ENCODE measurements at regions not wholly inside any gene's neighbourhood (a gene's known extent, or its start where the extent isn't known, plus 50 kb on each side); places are given as distances from the start of the nearest gene placed in this dataset.

GRCh38 chr7:46524350-46524749, 603.3 kb upstream of the IGFBP3 start:
- H3K4me3 ChIP-seq (ENCODE audit: low read depth, low read length), result no peak overlapping the region
- TF ChIP-seq MYC (IDR thresholded peaks at IDR 0.05; ENCODE audit: low read depth, low read length) (no peak), MAX (IDR thresholded peaks at IDR 0.05; ENCODE audit: low read depth, low read length) (no peak), POLR2A (IDR thresholded peaks at IDR 0.05; ENCODE audit: extremely low read depth, insufficient read length) (no peak)
- TF ChIP-seq, protein P1, sequence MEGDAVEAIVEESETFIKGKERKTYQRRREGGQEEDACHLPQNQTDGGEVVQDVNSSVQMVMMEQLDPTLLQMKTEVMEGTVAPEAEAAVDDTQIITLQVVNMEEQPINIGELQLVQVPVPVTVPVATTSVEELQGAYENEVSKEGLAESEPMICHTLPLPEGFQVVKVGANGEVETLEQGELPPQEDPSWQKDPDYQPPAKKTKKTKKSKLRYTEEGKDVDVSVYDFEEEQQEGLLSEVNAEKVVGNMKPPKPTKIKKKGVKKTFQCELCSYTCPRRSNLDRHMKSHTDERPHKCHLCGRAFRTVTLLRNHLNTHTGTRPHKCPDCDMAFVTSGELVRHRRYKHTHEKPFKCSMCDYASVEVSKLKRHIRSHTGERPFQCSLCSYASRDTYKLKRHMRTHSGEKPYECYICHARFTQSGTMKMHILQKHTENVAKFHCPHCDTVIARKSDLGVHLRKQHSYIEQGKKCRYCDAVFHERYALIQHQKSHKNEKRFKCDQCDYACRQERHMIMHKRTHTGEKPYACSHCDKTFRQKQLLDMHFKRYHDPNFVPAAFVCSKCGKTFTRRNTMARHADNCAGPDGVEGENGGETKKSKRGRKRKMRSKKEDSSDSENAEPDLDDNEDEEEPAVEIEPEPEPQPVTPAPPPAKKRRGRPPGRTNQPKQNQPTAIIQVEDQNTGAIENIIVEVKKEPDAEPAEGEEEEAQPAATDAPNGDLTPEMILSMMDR (IDR thresholded peaks at IDR 0.05; ENCODE audit: low read depth, low read length), result no peak
- no peak for DNase-seq (ENCODE audit: low read depth)

DNA sequence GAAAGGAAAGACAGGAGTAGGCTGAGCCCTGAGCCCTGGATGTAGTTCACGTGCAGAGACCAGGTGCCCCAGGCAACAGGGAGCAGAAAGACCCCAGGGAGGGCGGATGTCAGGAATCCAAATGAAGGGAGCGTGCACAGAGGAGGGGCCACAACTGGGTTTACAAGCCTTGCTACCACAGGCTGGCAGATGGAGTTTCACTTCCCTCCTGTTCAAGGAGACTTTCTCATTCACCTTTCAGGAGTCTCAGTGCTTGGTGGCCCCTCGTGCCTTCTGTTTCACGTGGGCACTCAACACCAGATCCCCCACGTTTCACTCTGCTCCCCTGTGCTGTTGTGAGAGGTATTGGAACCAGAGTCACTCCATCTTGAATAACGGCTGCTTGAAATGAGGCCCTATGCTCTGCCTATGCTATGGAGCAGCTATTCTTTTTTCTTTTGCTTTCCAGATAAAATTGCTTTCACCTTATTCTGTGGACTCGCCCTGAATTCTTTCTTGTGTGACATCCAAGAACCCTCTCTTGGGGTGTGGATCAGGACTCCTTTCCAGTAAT, 601.4 kb upstream of the IGFBP3 start:
- DNase-seq (ENCODE audit: low read depth), result no peak
- H3K4me3 ChIP-seq (ENCODE audit: low read depth, low read length), result no peak overlapping the region
- TF ChIP-seq MAX (IDR thresholded peaks at IDR 0.05; ENCODE audit: low read depth, low read length), result no peak
- TF ChIP-seq POLR2A (IDR thresholded peaks at IDR 0.05; ENCODE audit: extremely low read depth, insufficient read length), result no peak
- TF ChIP-seq MYC (IDR thresholded peaks at IDR 0.05; ENCODE audit: low read depth, low read length), result no peak

DNA sequence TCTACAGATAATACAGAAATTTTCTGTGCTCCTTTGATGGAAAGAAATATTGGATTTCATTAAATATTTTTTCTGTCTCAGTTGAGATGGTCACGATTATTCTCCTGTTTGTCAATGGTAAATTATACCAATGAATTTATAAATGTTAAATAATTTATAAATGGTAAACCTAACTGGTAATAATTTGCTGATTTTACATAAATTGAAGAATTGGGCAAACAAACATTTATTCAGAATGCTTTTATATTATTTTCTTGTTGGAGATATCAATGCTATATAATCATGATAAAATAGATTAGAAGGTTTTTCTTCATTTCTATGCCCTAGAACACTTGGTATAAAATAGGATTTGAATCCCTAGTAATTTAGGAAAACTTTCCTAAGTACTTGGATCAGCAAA, 597.6 kb upstream of the IGFBP3 start:
- DNase-seq (ENCODE audit: low read depth), result no peak
- H3K4me3 ChIP-seq (ENCODE audit: low read depth, low read length), result no peak overlapping the region
- TF ChIP-seq, protein P1 (IDR thresholded peaks at IDR 0.05; ENCODE audit: low read depth, low read length), result no peak
- TF ChIP-seq MYC (IDR thresholded peaks at IDR 0.05; ENCODE audit: low read depth, low read length), result no peak
- TF ChIP-seq MAX (IDR thresholded peaks at IDR 0.05; ENCODE audit: low read depth, low read length), result no peak
- no peak for TF ChIP-seq POLR2A (IDR thresholded peaks at IDR 0.05; ENCODE audit: extremely low read depth, insufficient read length)

DNA sequence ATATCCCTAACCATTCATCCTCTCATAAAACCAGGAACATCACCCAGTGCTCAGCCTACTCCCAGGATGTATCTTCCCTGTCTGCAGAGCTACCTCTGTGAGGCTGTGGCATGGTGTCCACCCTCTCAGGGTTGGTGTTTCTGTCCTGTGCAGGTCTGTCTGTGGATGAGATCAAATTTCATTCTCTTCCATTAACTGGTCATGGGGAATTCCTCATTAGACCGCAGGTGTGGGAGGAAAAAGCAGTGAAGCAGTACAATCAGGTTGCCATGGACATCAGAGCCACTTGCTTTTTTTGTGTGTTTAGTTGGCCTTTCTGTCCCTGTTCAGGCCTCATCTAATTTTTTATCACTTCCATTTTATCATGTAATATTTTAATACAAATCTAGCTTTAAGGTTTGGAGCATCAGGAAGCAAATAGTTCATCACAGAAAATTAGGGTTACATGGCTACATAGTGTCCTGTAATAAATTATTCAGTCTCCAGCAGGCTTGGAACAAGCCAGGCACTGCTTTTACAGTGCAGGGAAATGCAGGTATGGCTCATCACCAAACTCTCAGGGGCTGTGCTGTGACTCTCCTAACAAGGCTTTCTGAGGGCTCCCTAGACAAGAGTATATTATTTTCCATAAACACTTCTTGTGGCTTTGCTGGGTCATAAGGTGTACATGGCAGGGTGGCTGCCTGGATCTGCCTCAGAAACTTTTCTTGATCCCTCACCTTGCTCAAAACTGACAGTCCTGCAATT, 594.9 kb upstream of the IGFBP3 start:
- TF ChIP-seq MAX (IDR thresholded peaks at IDR 0.05; ENCODE audit: low read depth, low read length) (no peak), MYC (IDR thresholded peaks at IDR 0.05; ENCODE audit: low read depth, low read length) (no peak), POLR2A (IDR thresholded peaks at IDR 0.05; ENCODE audit: extremely low read depth, insufficient read length) (no peak)
- TF ChIP-seq, protein P1 (IDR thresholded peaks at IDR 0.05; ENCODE audit: low read depth, low read length), result no peak
- no peak overlapping the region for H3K4me3 ChIP-seq (ENCODE audit: low read depth, low read length)
- DNase-seq (ENCODE audit: low read depth), result no peak

GRCh38 chr7:46513447-46513848, 592.4 kb upstream of the IGFBP3 start:
- DNase-seq (ENCODE audit: low read depth), result no peak
- TF ChIP-seq MAX (IDR thresholded peaks at IDR 0.05; ENCODE audit: low read depth, low read length), result no peak
- TF ChIP-seq, protein P1 (IDR thresholded peaks at IDR 0.05; ENCODE audit: low read depth, low read length), result no peak
- TF ChIP-seq POLR2A (IDR thresholded peaks at IDR 0.05; ENCODE audit: extremely low read depth, insufficient read length), result no peak
- no peak for TF ChIP-seq MYC (IDR thresholded peaks at IDR 0.05; ENCODE audit: low read depth, low read length)
- no peak overlapping the region for H3K4me3 ChIP-seq (ENCODE audit: low read depth, low read length)

DNA sequence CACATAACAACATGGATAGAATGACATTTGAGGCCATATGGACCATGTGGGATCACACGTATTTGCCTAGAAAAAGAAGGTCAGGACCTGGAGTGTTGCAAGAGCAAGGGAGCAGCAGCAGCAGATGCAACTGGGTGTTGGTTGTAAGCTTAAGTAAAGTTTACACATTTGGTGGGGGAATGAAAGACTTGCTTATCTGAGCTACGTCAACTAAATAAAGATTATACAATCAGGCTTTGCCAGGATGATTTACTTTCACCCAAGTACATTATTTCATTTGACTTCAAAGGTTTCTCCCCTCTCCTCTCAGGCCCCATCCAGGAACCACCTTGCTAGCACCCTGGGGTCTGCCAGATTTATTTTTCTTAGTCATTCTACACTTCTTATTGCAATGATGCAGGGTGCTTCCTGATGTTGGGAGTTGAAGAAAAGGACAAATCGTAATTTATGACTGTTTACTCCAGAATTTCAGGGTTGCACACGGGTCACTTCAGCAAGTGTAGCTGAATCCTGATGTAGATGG, 591.9 kb upstream of the IGFBP3 start:
- TF ChIP-seq, protein P1 (IDR thresholded peaks at IDR 0.05; ENCODE audit: low read depth, low read length), result no peak
- no peak for TF ChIP-seq POLR2A (IDR thresholded peaks at IDR 0.05; ENCODE audit: extremely low read depth, insufficient read length)
- H3K4me3 ChIP-seq (ENCODE audit: low read depth, low read length), result no peak overlapping the region
- no peak for DNase-seq (ENCODE audit: low read depth)
